Hepatocyte (in vitro differentiated cells): ENCODE measurements at regions not wholly inside any gene's neighbourhood (a gene's known extent, or its start where the extent isn't known, plus 50 kb on each side); places are given as distances from the start of the nearest gene placed in this dataset.

ENCODE experiments used
- EZH2 ChIP-seq: fragments of 200-600 bp; sonication (generic); IDR thresholded peaks from 2 replicates; pipeline ENCODE4 v1.6.1; 2016; ENCODE audit warnings: antibody characterized with exemption, mild to moderate bottlenecking, borderline replicate concordance
- TF ChIP-seq, protein P1 (sequence below): fragments of 200-600 bp; sonication (generic); IDR thresholded peaks from 2 replicates; pipeline ENCODE4 v1.5.1; 2016; ENCODE audit warnings: antibody characterized with exemption, mild to moderate bottlenecking; ENCODE audit not compliant: poor library complexity

- TF ChIP-seq, protein P1, sequence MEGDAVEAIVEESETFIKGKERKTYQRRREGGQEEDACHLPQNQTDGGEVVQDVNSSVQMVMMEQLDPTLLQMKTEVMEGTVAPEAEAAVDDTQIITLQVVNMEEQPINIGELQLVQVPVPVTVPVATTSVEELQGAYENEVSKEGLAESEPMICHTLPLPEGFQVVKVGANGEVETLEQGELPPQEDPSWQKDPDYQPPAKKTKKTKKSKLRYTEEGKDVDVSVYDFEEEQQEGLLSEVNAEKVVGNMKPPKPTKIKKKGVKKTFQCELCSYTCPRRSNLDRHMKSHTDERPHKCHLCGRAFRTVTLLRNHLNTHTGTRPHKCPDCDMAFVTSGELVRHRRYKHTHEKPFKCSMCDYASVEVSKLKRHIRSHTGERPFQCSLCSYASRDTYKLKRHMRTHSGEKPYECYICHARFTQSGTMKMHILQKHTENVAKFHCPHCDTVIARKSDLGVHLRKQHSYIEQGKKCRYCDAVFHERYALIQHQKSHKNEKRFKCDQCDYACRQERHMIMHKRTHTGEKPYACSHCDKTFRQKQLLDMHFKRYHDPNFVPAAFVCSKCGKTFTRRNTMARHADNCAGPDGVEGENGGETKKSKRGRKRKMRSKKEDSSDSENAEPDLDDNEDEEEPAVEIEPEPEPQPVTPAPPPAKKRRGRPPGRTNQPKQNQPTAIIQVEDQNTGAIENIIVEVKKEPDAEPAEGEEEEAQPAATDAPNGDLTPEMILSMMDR, result no peak
- TF ChIP-seq EZH2, result no peak
Observed at GRCh38 chr10:123488436-123488835, 177.7 kb upstream of the GPR26 start.
